HCT116 (cell line): ENCODE measurements at regions not wholly inside any gene's neighbourhood (a gene's known extent, or its start where the extent isn't known, plus 50 kb on each side); places are given as distances from the start of the nearest gene placed in this dataset.

Experiments
- ATAC-seq: fragments of 200-7000 bp; cut with Tn5 transposase; 2 replicates; pipeline ENCODE4 v1.9.1; 2020; ENCODE audit warnings: mild to moderate bottlenecking, moderate library complexity
- BruUV-seq: library from RNA; stranded (reverse); fragments of 400-500 nt; replicated peaks from 2 replicates; lab custom pipeline; 2021; lab: Mats Ljungman, UMichigan
- CTCF ChIA-PET: fragments of 300-600 bp; sonication (Branson Sonifier 250); formaldehyde crosslinking; loops from one replicate; lab custom pipeline; 2021; ENCODE audit warnings: antibody characterized with exemption; lab: Charles Lee
- POLR2A ChIA-PET: fragments of 300-600, 350-600 bp; sonication (Branson Sonifier 250); formaldehyde crosslinking; loops from one replicate; lab custom pipeline; 2021; ENCODE audit warnings: antibody characterized with exemption; lab: Charles Lee
- RAD21 ChIA-PET, 2 experiments: fragments of 300-600 bp; sonication (Branson Sonifier 250); formaldehyde crosslinking; loops; one replicate each; lab custom pipeline; 2023; ENCODE audit warnings: low total read pairs in 2 of 2; ENCODE audit not compliant: uncharacterized antibody in 2 of 2, unreplicated experiment in 2 of 2, low non-redundant PET in 1 of 2; lab: Charles Lee
- DNase-seq: peaks from one replicate; pipeline ENCODE4 v3.0.0-alpha.2; 2010; ENCODE audit warnings: low read depth, low spot score
- H2AFZ ChIP-seq: fragments of 200-600 bp; shearing (Covaris generic), sonication (generic); 2 replicates; pipeline ENCODE4 v1.6.1; 2017; ENCODE audit warnings: low read depth, mixed run types, mixed read lengths, antibody characterized with exemption, low read length; ENCODE audit not compliant: poor library complexity, severe bottlenecking
- H3K27ac ChIP-seq: 2 replicates; pipeline ENCODE4 v1.5.1; 2012; ENCODE audit warnings: low read depth, low read length
- H3K27me3 ChIP-seq: fragments of 200-600 bp; sonication (generic); 2 replicates; pipeline ENCODE4 v1.6.1; 2016; ENCODE audit warnings: mixed run types, low read length, mixed read lengths; ENCODE audit not compliant: insufficient read depth
- H3K36me3 ChIP-seq, 2 experiments: fragments of 200-500 bp in 1 of 2; fragments of 200-600 bp in 1 of 2; sonication (Bioruptor generic) in 1 of 2; sonication (generic) in 1 of 2; 2 replicates each; pipeline versions ENCODE4 v1.5.1 to v1.6.1; 2014 to 2016; ENCODE audit warnings: low read length in 2 of 2, inconsistent platforms in 1 of 2, mixed read lengths in 1 of 2, mixed run types in 1 of 2; ENCODE audit not compliant: insufficient read depth in 2 of 2, control insufficient read depth in 1 of 2
- H3K4me1 ChIP-seq, 2 experiments: fragments of 200-600 bp in 1 of 2; sonication (generic) in 1 of 2; 2 replicates each; pipeline versions ENCODE4 v1.5.1 to v1.6.1; 2012 to 2017; ENCODE audit warnings: low read length in 2 of 2, inconsistent platforms in 1 of 2, mild to moderate bottlenecking in 1 of 2, mixed read lengths in 1 of 2, mixed run types in 1 of 2, moderate library complexity in 1 of 2; ENCODE audit not compliant: insufficient read depth in 2 of 2, control insufficient read depth in 1 of 2
- H3K4me2 ChIP-seq: fragments of 200-600 bp; sonication (generic); 2 replicates; pipeline ENCODE4 v1.6.1; 2017; ENCODE audit warnings: mixed run types, low read length, mixed read lengths
- H3K4me3 ChIP-seq, 2 experiments: fragments of 200-600 bp in 1 of 2; sonication (generic) in 1 of 2; replicated peaks in 1 of 2; 2 replicates each; pipeline ENCODE4 v1.5.1; 2011 to 2016; ENCODE audit warnings: low read length in 2 of 2, control low read depth in 1 of 2, low read depth in 1 of 2, mild to moderate bottlenecking in 1 of 2, mixed read lengths in 1 of 2, mixed run types in 1 of 2
- H3K79me2 ChIP-seq: fragments of 200-600 bp; sonication (generic); 2 replicates; pipeline ENCODE4 v1.6.1; 2017; ENCODE audit warnings: mild to moderate bottlenecking, mixed run types, low read length, moderate library complexity, mixed read lengths; ENCODE audit not compliant: insufficient read depth
- H3K9ac ChIP-seq: fragments of 200-600 bp; sonication (generic); 2 replicates; pipeline ENCODE4 v1.6.1; 2016; ENCODE audit warnings: low read length, mixed read lengths
- H3K9me2 ChIP-seq: fragments of 200-600 bp; sonication (generic), shearing (Covaris generic); 2 replicates; pipeline ENCODE4 v1.6.1; 2017; ENCODE audit warnings: mixed run types, mild to moderate bottlenecking, moderate library complexity; ENCODE audit not compliant: insufficient read depth
- H3K9me3 ChIP-seq, 2 experiments: fragments of 200-500 bp in 1 of 2; fragments of 200-600 bp in 1 of 2; sonication (Bioruptor generic) in 1 of 2; sonication (generic) in 1 of 2; 2 replicates each; pipeline ENCODE4 v1.6.1; 2014 to 2017; ENCODE audit warnings: low read length in 2 of 2, mixed read lengths in 2 of 2, inconsistent platforms in 1 of 2, low read depth in 1 of 2, mild to moderate bottlenecking in 1 of 2, mixed run types in 1 of 2, moderate library complexity in 1 of 2; ENCODE audit not compliant: control insufficient read depth in 1 of 2, insufficient read depth in 1 of 2
- H4K20me1 ChIP-seq: fragments of 200-600 bp; sonication (generic), shearing (Covaris generic); 2 replicates; pipeline ENCODE4 v1.6.1; 2017; ENCODE audit warnings: mixed run types, mild to moderate bottlenecking, moderate library complexity; ENCODE audit not compliant: insufficient read depth
- CBX3 ChIP-seq: IDR thresholded peaks from 2 replicates; pipeline ENCODE4 v1.6.1; 2012; ENCODE audit warnings: low read depth
- EGR1 ChIP-seq: IDR thresholded peaks from 2 replicates; pipeline ENCODE4 v1.6.1; 2012; ENCODE audit warnings: low read depth
- ELF1 ChIP-seq: IDR thresholded peaks from 2 replicates; pipeline ENCODE4 v1.6.1; 2012; ENCODE audit warnings: low read depth, borderline replicate concordance
- EZH2 ChIP-seq: fragments of 200-600 bp; sonication (generic); IDR thresholded peaks from 2 replicates; pipeline ENCODE4 v1.6.1; 2017; ENCODE audit warnings: antibody characterized with exemption, mixed run types
- EZH2phosphoT487 ChIP-seq: fragments of 200-600 bp; IDR thresholded peaks from 2 replicates; pipeline ENCODE4 v1.6.1; 2018; ENCODE audit warnings: antibody characterized with exemption, borderline replicate concordance
- POLR2A ChIP-seq: IDR thresholded peaks from 2 replicates; pipeline ENCODE4 v1.7.0; 2011; ENCODE audit warnings: borderline replicate concordance; ENCODE audit not compliant: insufficient read depth, insufficient read length; ENCODE audit errors: extremely low read depth
- POLR2AphosphoS5 ChIP-seq: IDR thresholded peaks from 2 replicates; pipeline ENCODE4 v1.6.1; 2011; ENCODE audit warnings: mild to moderate bottlenecking, low read depth, low read length, moderate library complexity
- SIN3A ChIP-seq: IDR thresholded peaks from 2 replicates; pipeline ENCODE4 v1.6.1; 2012; ENCODE audit warnings: low read depth
- SRF ChIP-seq: IDR thresholded peaks from 2 replicates; pipeline ENCODE4 v1.6.1; 2012; ENCODE audit warnings: low read depth
- TCF7L2 ChIP-seq: IDR thresholded peaks from 2 replicates; pipeline ENCODE4 v1.7.0; 2011; ENCODE audit warnings: borderline replicate concordance, inconsistent platforms; ENCODE audit not compliant: insufficient read depth, insufficient read length; ENCODE audit errors: extremely low read depth
- YY1 ChIP-seq: IDR thresholded peaks from 2 replicates; pipeline ENCODE4 v1.6.1; 2011; ENCODE audit warnings: low read length, low read depth, moderate library complexity, mild to moderate bottlenecking; ENCODE audit not compliant: insufficient replicate concordance; ENCODE audit errors: extremely low read depth
- ZFX ChIP-seq: fragments of 450-650 bp; IDR thresholded peaks from 2 replicates; pipeline ENCODE4 v1.6.1; 2017
- intact Hi-C: fragments of 100-400 bp; cut with micrococcal nuclease; formaldehyde crosslinking; loops from 2 replicates; pipeline ENCODE4 v1.10.0; 2022
- TF ChIP-seq, protein P1 (sequence below): IDR thresholded peaks from 2 replicates; pipeline ENCODE4 v1.6.1; 2012
- TF ChIP-seq, protein P2 (sequence below): IDR thresholded peaks from 2 replicates; pipeline ENCODE4 v1.6.1; 2012
- TF ChIP-seq, protein P3 (sequence below), 3 experiments: fragments of 200-600 bp in 1 of 3; sonication (generic) in 1 of 3; IDR thresholded peaks in 2 of 3; conservative IDR thresholded peaks in 1 of 3; 2 replicates each; pipeline ENCODE4 v1.5.1; 2012 to 2017; ENCODE audit warnings: low read depth in 2 of 3, low read length in 2 of 3, antibody characterized with exemption in 1 of 3, borderline replicate concordance in 1 of 3, control low read depth in 1 of 3, mild to moderate bottlenecking in 1 of 3, mixed read lengths in 1 of 3, mixed run types in 1 of 3, moderate library complexity in 1 of 3; ENCODE audit not compliant: insufficient read depth in 1 of 3

DNA sequence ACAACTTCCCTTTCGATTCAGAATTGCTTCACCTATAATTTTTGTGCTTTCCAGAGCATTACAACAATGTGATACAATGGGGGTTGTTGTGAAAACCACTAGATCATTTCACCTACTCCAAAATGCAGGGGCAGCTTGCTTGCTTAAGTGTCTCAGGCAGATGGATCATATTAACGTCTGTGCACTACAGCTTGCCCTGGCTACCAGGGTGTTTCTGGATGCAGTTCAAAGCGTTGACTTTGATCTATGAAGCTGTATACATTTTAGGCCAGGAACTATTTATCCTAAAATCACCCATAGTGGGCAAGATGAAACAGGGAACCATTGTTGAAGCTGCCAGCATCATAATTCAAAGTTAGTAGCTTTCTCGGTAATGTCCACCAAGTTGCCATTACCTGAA lies 339.5 kb upstream of the HSF2 start (continued):
- TF ChIP-seq POLR2AphosphoS5 (no peak), ELF1 (no peak), SIN3A (no peak), TCF7L2 (no peak)
- TF ChIP-seq, protein P1, sequence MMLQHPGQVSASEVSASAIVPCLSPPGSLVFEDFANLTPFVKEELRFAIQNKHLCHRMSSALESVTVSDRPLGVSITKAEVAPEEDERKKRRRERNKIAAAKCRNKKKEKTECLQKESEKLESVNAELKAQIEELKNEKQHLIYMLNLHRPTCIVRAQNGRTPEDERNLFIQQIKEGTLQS: no peak

DNA sequence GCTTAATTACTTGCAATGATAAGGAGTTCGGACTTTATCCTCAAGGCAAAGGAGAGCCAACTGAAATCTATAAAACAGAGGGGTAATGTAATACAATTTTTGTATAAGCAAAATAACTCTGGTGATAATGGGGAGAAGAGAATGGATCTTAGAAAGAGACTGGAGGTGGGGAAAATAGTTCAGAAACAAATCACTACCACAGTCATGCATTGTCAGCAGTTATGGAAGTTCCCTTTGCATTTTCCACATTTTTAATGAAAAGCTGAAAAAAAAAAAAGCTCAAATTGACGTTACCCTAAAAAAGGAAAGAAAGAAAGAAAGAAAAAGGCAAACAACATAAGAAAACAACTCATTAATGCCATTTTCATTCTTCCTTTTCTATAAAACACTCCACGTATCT lies 337.6 kb upstream of the HSF2 start:
- Histone ChIP-seq H3K36me3 (no peaks in the 10 kb centered on the region), H3K4me3 (no peak overlapping the region), H3K9me2 (no peaks in the 10 kb centered on the region), H3K9ac (no peak overlapping the region), H3K27ac (no peak overlapping the region), H3K4me1 (no peaks in the 10 kb centered on the region), H2AFZ (no peak overlapping the region), H3K79me2 (no peaks in the 10 kb centered on the region), H3K27me3 (no peaks in the 10 kb centered on the region), H3K4me2 (no peak overlapping the region), H3K9me3 (no peaks in the 10 kb centered on the region), H4K20me1 (no peaks in the 10 kb centered on the region)
- intact Hi-C loops: no loop called here
- no peak for ATAC-seq
- no TSS peak for BruUV-seq
- ChIA-PET RAD21 (no interaction called here), CTCF (no interaction called here)
- no peak for DNase-seq
- TF ChIP-seq, protein P2, sequence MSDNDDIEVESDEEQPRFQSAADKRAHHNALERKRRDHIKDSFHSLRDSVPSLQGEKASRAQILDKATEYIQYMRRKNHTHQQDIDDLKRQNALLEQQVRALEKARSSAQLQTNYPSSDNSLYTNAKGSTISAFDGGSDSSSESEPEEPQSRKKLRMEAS: no peak
- TF ChIP-seq, protein P1: no peak
- TF ChIP-seq EGR1: no peak
- TF ChIP-seq, all 23 proteins: peak for 0
- POLR2A ChIA-PET: no interaction called here

DNA sequence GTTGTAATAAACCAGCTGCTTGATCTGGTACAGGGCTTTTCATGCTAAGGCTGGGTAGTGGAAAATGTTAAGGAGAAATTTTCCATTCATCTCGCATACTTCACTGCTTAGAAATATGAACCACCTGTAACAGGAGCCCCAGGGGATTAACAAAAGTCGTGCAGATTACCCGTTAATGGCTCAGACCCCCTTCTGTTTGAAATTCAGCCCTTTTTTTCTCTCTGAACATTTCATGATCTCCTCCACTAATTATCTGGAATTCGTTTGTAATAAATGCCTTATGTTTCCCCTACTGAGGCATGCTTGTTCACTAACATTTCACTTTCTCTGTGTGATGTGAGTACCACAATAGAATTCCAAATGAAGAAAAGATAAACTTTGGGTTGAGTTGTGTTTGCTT lies 336.4 kb upstream of the HSF2 start:
- Histone ChIP-seq H3K9ac (no peak overlapping the region), H3K36me3 (no peaks in the 10 kb centered on the region), H2AFZ (no peak overlapping the region), H3K79me2 (no peaks in the 10 kb centered on the region), H3K9me2 (no peaks in the 10 kb centered on the region), H3K4me2 (no peak overlapping the region), H3K9me3 (no peaks in the 10 kb centered on the region), H3K4me1 (no peaks in the 10 kb centered on the region), H4K20me1 (no peaks in the 10 kb centered on the region), H3K27me3 (no peaks in the 10 kb centered on the region), H3K27ac (no peak overlapping the region), H3K4me3 (no peak overlapping the region)
- ChIA-PET POLR2A (no interaction called here), RAD21 (no interaction called here)
- no peak for DNase-seq
- BruUV-seq: no TSS peak
- ATAC-seq: no peak
- intact Hi-C loops: no loop called here
- no peak for TF ChIP-seq ELF1
- no peak for TF ChIP-seq POLR2A
- TF ChIP-seq, protein P2: no peak
- TF ChIP-seq POLR2AphosphoS5: no peak
- TF ChIP-seq ZFX: no peak
- TF ChIP-seq EZH2phosphoT487: no peak
- TF ChIP-seq TCF7L2: no peak
- TF ChIP-seq, protein P3, sequence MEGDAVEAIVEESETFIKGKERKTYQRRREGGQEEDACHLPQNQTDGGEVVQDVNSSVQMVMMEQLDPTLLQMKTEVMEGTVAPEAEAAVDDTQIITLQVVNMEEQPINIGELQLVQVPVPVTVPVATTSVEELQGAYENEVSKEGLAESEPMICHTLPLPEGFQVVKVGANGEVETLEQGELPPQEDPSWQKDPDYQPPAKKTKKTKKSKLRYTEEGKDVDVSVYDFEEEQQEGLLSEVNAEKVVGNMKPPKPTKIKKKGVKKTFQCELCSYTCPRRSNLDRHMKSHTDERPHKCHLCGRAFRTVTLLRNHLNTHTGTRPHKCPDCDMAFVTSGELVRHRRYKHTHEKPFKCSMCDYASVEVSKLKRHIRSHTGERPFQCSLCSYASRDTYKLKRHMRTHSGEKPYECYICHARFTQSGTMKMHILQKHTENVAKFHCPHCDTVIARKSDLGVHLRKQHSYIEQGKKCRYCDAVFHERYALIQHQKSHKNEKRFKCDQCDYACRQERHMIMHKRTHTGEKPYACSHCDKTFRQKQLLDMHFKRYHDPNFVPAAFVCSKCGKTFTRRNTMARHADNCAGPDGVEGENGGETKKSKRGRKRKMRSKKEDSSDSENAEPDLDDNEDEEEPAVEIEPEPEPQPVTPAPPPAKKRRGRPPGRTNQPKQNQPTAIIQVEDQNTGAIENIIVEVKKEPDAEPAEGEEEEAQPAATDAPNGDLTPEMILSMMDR (IDR thresholded peaks at IDR 0.05 in 2 of 3, conservative IDR thresholded peaks at IDR 0.05 in 1 of 3; ENCODE audit: borderline replicate concordance in 1 of 3, insufficient read depth in 1 of 3, low read depth in 2 of 3, low read length in 2 of 3): no peak
- TF ChIP-seq SRF: no peak
- no peak for TF ChIP-seq CBX3
- TF ChIP-seq YY1: no peak
- TF ChIP-seq EZH2: no peak
- TF ChIP-seq, all 23 proteins: peak for 0
- CTCF ChIA-PET: no interaction called here
